Right hindlimb (tissue), 1 donor: ENCODE measurements at regions not wholly inside any gene's neighbourhood (a gene's known extent, or its start where the extent isn't known, plus 50 kb on each side); places are given as distances from the start of the nearest gene placed in this dataset.

Experiments used
- DNase-seq: peaks from one replicate; pipeline ENCODE4 v3.0.0-alpha.2; 2018

GRCh38 chr12:30827101-30828066 is 72.6 kb upstream of the CAPRIN2 start:
- no peak for DNase-seq

- DNase-seq, result no peak
These were observed 71.5 kb upstream of the CAPRIN2 start for GRCh38 chr12:30826276-30826675.

GRCh38 chr12:30825341-30825740 is 70.6 kb upstream of the CAPRIN2 start:
- DNase-seq, result no peak

GRCh38 chr12:30824311-30824710 is 69.6 kb upstream of the CAPRIN2 start:
- DNase-seq, result no peak

GRCh38 chr12:30823764-30824163 is 69.0 kb upstream of the CAPRIN2 start:
- DNase-seq, result no peak

GRCh38 chr12:30823156-30823699 is 68.5 kb upstream of the CAPRIN2 start:
- DNase-seq, result peak; percentile 61

GRCh38 chr12:30822385-30823155 is 67.8 kb upstream of the CAPRIN2 start:
- peak; percentile 84 for DNase-seq

- DNase-seq, result no peak
These were observed 65.7 kb upstream of the CAPRIN2 start for GRCh38 chr12:30820406-30820946.

GRCh38 chr12:30818562-30818961 is 63.8 kb upstream of the CAPRIN2 start:
- no peak for DNase-seq

- DNase-seq, result no peak
These were observed 62.2 kb upstream of the CAPRIN2 start for GRCh38 chr12:30816742-30817465.

GRCh38 chr12:30814295-30814655 is 59.5 kb upstream of the CAPRIN2 start:
- no peak for DNase-seq

- no peak for DNase-seq
These were observed 59.0 kb upstream of the CAPRIN2 start for GRCh38 chr12:30813525-30814294.

GRCh38 chr12:30811966-30812365 is 57.2 kb upstream of the CAPRIN2 start:
- no peak for DNase-seq

- no peak for DNase-seq
These were observed 56.2 kb upstream of the CAPRIN2 start for GRCh38 chr12:30810918-30811317.

GRCh38 chr12:30807695-30808034 is 52.9 kb upstream of the CAPRIN2 start:
- DNase-seq, result no peak

- no peak for DNase-seq
These were observed 52.4 kb upstream of the CAPRIN2 start for GRCh38 chr12:30806989-30807694.

- no peak for DNase-seq
These were observed 51.2 kb upstream of the CAPRIN2 start for GRCh38 chr12:30805959-30806358.
